H9 (cell line): ENCODE measurements at regions not wholly inside any gene's neighbourhood (a gene's known extent, or its start where the extent isn't known, plus 50 kb on each side); places are given as distances from the start of the nearest gene placed in this dataset.

Experiments used
- DNase-seq: peaks from one replicate; pipeline ENCODE4 v3.0.0-alpha.2; 2017
- H2AFZ ChIP-seq: one replicate; pipeline ENCODE4 v1.6.1; 2013; ENCODE audit warnings: mild to moderate bottlenecking, low read length, control low read depth, moderate library complexity
- H2AK5ac ChIP-seq: 2 replicates; pipeline ENCODE4 v1.6.1; 2013; ENCODE audit warnings: low read length, control low read depth, mixed read lengths; ENCODE audit not compliant: insufficient read length
- H2BK120ac ChIP-seq: one replicate; pipeline ENCODE4 v1.6.1; 2013; ENCODE audit warnings: low read depth, mild to moderate bottlenecking, low read length, control low read depth, inconsistent platforms; ENCODE audit not compliant: poor library complexity, severe bottlenecking
- H2BK12ac ChIP-seq: 2 replicates; pipeline ENCODE4 v1.6.1; 2013; ENCODE audit warnings: low read length, control low read depth, mixed read lengths, low read depth; ENCODE audit not compliant: insufficient read length
- H2BK15ac ChIP-seq: 2 replicates; pipeline ENCODE4 v1.6.1; 2013; ENCODE audit warnings: low read depth, low read length, control low read depth
- H2BK20ac ChIP-seq: one replicate; pipeline ENCODE4 v1.6.1; 2013; ENCODE audit warnings: low read depth, mild to moderate bottlenecking, low read length, control low read depth, inconsistent platforms; ENCODE audit not compliant: poor library complexity, severe bottlenecking
- H2BK5ac ChIP-seq: 2 replicates; pipeline ENCODE4 v1.6.1; 2013; ENCODE audit warnings: low read length, control low read depth, mixed read lengths; ENCODE audit not compliant: insufficient read length
- H3K14ac ChIP-seq: 2 replicates; pipeline ENCODE4 v1.6.1; 2013; ENCODE audit warnings: low read length, control low read depth; ENCODE audit not compliant: insufficient read depth
- H3K18ac ChIP-seq: 2 replicates; pipeline ENCODE4 v1.6.1; 2013; ENCODE audit warnings: low read depth, mild to moderate bottlenecking, mixed read lengths, low read length, control low read depth; ENCODE audit not compliant: insufficient read length
- H3K23ac ChIP-seq: 2 replicates; pipeline ENCODE4 v1.6.1; 2013; ENCODE audit warnings: low read length, control low read depth, mixed read lengths, low read depth; ENCODE audit not compliant: insufficient read length
- H3K23me2 ChIP-seq: 2 replicates; pipeline ENCODE4 v1.6.1; 2013; ENCODE audit warnings: low read depth, mild to moderate bottlenecking, mixed read lengths, low read length, control low read depth; ENCODE audit not compliant: insufficient read length, poor library complexity, severe bottlenecking
- H3K27ac ChIP-seq: 2 replicates; pipeline ENCODE4 v1.5.1; 2013; ENCODE audit warnings: low read length, control low read depth, mixed read lengths, low read depth; ENCODE audit not compliant: insufficient read length
- H3K27me3 ChIP-seq: 2 replicates; pipeline ENCODE4 v1.6.1; 2013; ENCODE audit warnings: low read length, control low read depth, inconsistent platforms; ENCODE audit not compliant: insufficient read depth
- H3K4ac ChIP-seq: 2 replicates; pipeline ENCODE4 v1.6.1; 2013; ENCODE audit warnings: low read depth, mild to moderate bottlenecking, control low read depth, inconsistent platforms, low read length, moderate library complexity
- H3K4me1 ChIP-seq: 2 replicates; pipeline ENCODE4 v1.6.1; 2013; ENCODE audit warnings: low read length, control low read depth, inconsistent platforms; ENCODE audit not compliant: insufficient read depth
- H3K4me2 ChIP-seq: 2 replicates; pipeline ENCODE4 v1.6.1; 2013; ENCODE audit warnings: low read length, control low read depth, mixed read lengths; ENCODE audit not compliant: insufficient read length, insufficient read depth
- H3K56ac ChIP-seq: 2 replicates; pipeline ENCODE4 v1.6.1; 2013; ENCODE audit warnings: low read depth, mild to moderate bottlenecking, mixed read lengths, low read length, control low read depth; ENCODE audit not compliant: insufficient read length
- H3K79me1 ChIP-seq: 2 replicates; pipeline ENCODE4 v1.6.1; 2013; ENCODE audit warnings: low read depth, mild to moderate bottlenecking, moderate library complexity, low read length, control low read depth, inconsistent platforms; ENCODE audit not compliant: insufficient read depth, poor library complexity, severe bottlenecking
- H3K79me2 ChIP-seq: 2 replicates; pipeline ENCODE4 v1.6.1; 2013; ENCODE audit warnings: low read length, control low read depth, inconsistent platforms; ENCODE audit not compliant: insufficient read depth
- H3K9ac ChIP-seq: 2 replicates; pipeline ENCODE4 v1.6.1; 2013; ENCODE audit warnings: low read length, control low read depth, mixed read lengths; ENCODE audit not compliant: insufficient read length; ENCODE audit errors: extremely low read depth
- H3K9me3 ChIP-seq: one replicate; pipeline ENCODE4 v1.6.1; 2013; ENCODE audit warnings: low read depth, low read length, inconsistent platforms; ENCODE audit not compliant: control insufficient read depth
- H3T11ph ChIP-seq: one replicate; pipeline ENCODE4 v1.6.1; 2013; ENCODE audit warnings: mild to moderate bottlenecking, low read length, control low read depth, inconsistent platforms
- H4K20me1 ChIP-seq: one replicate; pipeline ENCODE4 v1.6.1; 2013; ENCODE audit not compliant: control insufficient read depth, insufficient read length, insufficient read depth
- H4K5ac ChIP-seq: 2 replicates; pipeline ENCODE4 v1.6.1; 2013; ENCODE audit warnings: low read depth, mild to moderate bottlenecking, mixed read lengths, low read length, control low read depth; ENCODE audit not compliant: insufficient read length
- H4K8ac ChIP-seq: replicated peaks from 2 replicates; pipeline ENCODE4 v1.6.1; 2013; ENCODE audit warnings: low read length, control low read depth, mixed read lengths, low read depth; ENCODE audit not compliant: insufficient read length
- H4K91ac ChIP-seq: 2 replicates; pipeline ENCODE4 v1.6.1; 2013; ENCODE audit warnings: low read depth, mild to moderate bottlenecking, moderate library complexity, mixed read lengths, low read length, control low read depth; ENCODE audit not compliant: insufficient read length
- H3K27ac Mint-ChIP-seq, 3 experiments: 2 replicates in 2 of 3; 3 replicates in 1 of 3; pipeline ENCODE4 v1.8.0; 2020 to 2021; ENCODE audit warnings: mixed read lengths in 3 of 3, mild to moderate bottlenecking in 1 of 3, moderate library complexity in 1 of 3
- H3K27me3 Mint-ChIP-seq: 2 replicates; pipeline ENCODE4 v1.8.0; 2021; ENCODE audit warnings: low read depth, mild to moderate bottlenecking, moderate library complexity, mixed read lengths
- H3K36me3 Mint-ChIP-seq, 3 experiments: 2 replicates in 2 of 3; 3 replicates in 1 of 3; pipeline ENCODE4 v1.8.0; 2020 to 2021; ENCODE audit warnings: low read depth in 3 of 3, mixed read lengths in 3 of 3; ENCODE audit not compliant: insufficient read depth in 1 of 3
- H3K4me1 Mint-ChIP-seq, 2 experiments: 2 replicates each; pipeline ENCODE4 v1.8.0; 2020; ENCODE audit warnings: mixed read lengths in 2 of 2
- H3K4me3 Mint-ChIP-seq, 2 experiments: 2 replicates in 1 of 2; 3 replicates in 1 of 2; pipeline ENCODE4 v1.8.0; 2020 to 2021; ENCODE audit warnings: mild to moderate bottlenecking in 2 of 2, mixed read lengths in 2 of 2, moderate library complexity in 1 of 2
- H3K9me3 Mint-ChIP-seq, 2 experiments: 2 replicates in 1 of 2; 3 replicates in 1 of 2; pipeline ENCODE4 v1.8.0; 2020; ENCODE audit warnings: mild to moderate bottlenecking in 2 of 2, mixed read lengths in 2 of 2, moderate library complexity in 1 of 2
- WGBS: extraction: QIAGEN DNeasy Blood & Tissue Kit; methylation state at CpG from one replicate; pipeline ENCODE4 v1.1.7; 2013; ENCODE audit warnings: missing lambda C conversion rate, low lambda C conversion rate, mixed read lengths; ENCODE audit not compliant: insufficient read length; ENCODE audit errors: extremely low coverage; 5-methylcytosine and 5-hydroxymethylcytosine counted together
- TF ChIP-seq, protein P1 (sequence below): fragments of 200-600 bp; sonication (generic); conservative IDR thresholded peaks from 3 replicates; pipeline ENCODE4 v1.8.0; 2021; ENCODE audit warnings: antibody characterized with exemption, mild to moderate bottlenecking

- Histone ChIP-seq H3K4me1 (no peaks in the 10 kb centered on the region), H3K9me3 (peaks cover 12% of the 10 kb centered on the region), H3K23me2 (no peaks in the 10 kb centered on the region), H2BK15ac (no peak overlapping the region), H4K8ac (no peak overlapping the region), H3K14ac (no peak overlapping the region), H3K4me2 (no peak overlapping the region), H3K27ac (no peak overlapping the region), H3K4ac (no peak overlapping the region), H2AK5ac (no peak overlapping the region), H2BK12ac (no peak overlapping the region), H3K18ac (no peak overlapping the region), H3K79me2 (no peaks in the 10 kb centered on the region), H2AFZ (no peak overlapping the region), H3T11ph (no peak overlapping the region), H3K23ac (no peak overlapping the region), H4K5ac (no peak overlapping the region), H3K9ac (no peak overlapping the region), H3K79me1 (no peaks in the 10 kb centered on the region), H2BK20ac (no peak overlapping the region), H4K20me1 (no peaks in the 10 kb centered on the region), H3K56ac (no peak overlapping the region), H4K91ac (no peak overlapping the region), H2BK5ac (no peak overlapping the region), H2BK120ac (no peak overlapping the region), H3K27me3 (no peaks in the 10 kb centered on the region)
- H3K36me3 Mint-ChIP-seq: peaks cover 22 to 30% (median 24%) of the 10 kb centered on the region in 3 experiments
- WGBS: no CpG with 5 or more reads among the region's 3 CpGs
- peaks cover 8% of the 10 kb centered on the region for H3K27me3 Mint-ChIP-seq
- no peak overlapping the region for H3K4me3 Mint-ChIP-seq
- peaks cover 31 to 38% of the 10 kb centered on the region in 2 experiments for H3K9me3 Mint-ChIP-seq
- TF ChIP-seq, protein P1, sequence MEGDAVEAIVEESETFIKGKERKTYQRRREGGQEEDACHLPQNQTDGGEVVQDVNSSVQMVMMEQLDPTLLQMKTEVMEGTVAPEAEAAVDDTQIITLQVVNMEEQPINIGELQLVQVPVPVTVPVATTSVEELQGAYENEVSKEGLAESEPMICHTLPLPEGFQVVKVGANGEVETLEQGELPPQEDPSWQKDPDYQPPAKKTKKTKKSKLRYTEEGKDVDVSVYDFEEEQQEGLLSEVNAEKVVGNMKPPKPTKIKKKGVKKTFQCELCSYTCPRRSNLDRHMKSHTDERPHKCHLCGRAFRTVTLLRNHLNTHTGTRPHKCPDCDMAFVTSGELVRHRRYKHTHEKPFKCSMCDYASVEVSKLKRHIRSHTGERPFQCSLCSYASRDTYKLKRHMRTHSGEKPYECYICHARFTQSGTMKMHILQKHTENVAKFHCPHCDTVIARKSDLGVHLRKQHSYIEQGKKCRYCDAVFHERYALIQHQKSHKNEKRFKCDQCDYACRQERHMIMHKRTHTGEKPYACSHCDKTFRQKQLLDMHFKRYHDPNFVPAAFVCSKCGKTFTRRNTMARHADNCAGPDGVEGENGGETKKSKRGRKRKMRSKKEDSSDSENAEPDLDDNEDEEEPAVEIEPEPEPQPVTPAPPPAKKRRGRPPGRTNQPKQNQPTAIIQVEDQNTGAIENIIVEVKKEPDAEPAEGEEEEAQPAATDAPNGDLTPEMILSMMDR: no peak
- no peak for DNase-seq
- H3K27ac Mint-ChIP-seq: no peak overlapping the region
- peaks cover 2 to 6% of the 10 kb centered on the region in 2 experiments for H3K4me1 Mint-ChIP-seq
Measured at GRCh38 chr2:128468186-128468920, 149.7 kb upstream of the HS6ST1 start.
